Aorta (tissue), 5 donors: ENCODE measurements at regions not wholly inside any gene's neighbourhood (a gene's known extent, or its start where the extent isn't known, plus 50 kb on each side); places are given as distances from the start of the nearest gene placed in this dataset.
"Not testable (repeated sequence)": the region's sequence is repeated elsewhere in the genome, so short reads cannot be mapped to it uniquely, and the experiment has no call there.

Experiments
- ATAC-seq: fragments of 200-7000 bp; cut with Tn5 transposase; one replicate; pipeline ENCODE4 v1.9.1; 2022; ENCODE audit warnings: moderate library complexity; ENCODE audit not compliant: low FRiP score
- DNase-seq, 2 donors: peaks; one replicate each; pipeline ENCODE4 v3.0.0-alpha.2; 2020
- H3K27ac ChIP-seq, 2 donors: one replicate each; pipeline ENCODE4 v1.5.1; 2013; ENCODE audit warnings: low read length in 2 of 2, mild to moderate bottlenecking in 2 of 2, moderate library complexity in 2 of 2, control low read depth in 1 of 2, inconsistent platforms in 1 of 2, low read depth in 1 of 2
- H3K27me3 ChIP-seq, 2 donors: one replicate each; pipeline ENCODE4 v1.6.1; 2013; ENCODE audit warnings: control low read depth in 1 of 2, low read length in 1 of 2, mild to moderate bottlenecking in 1 of 2, moderate library complexity in 1 of 2; ENCODE audit not compliant: insufficient read depth in 2 of 2, control insufficient read depth in 1 of 2
- H3K36me3 ChIP-seq, 2 donors: one replicate each; pipeline ENCODE4 v1.6.1; 2013; ENCODE audit warnings: control low read depth in 1 of 2, low read length in 1 of 2, mild to moderate bottlenecking in 1 of 2; ENCODE audit not compliant: insufficient read depth in 2 of 2, control insufficient read depth in 1 of 2
- H3K4me1 ChIP-seq, 2 donors: one replicate each; pipeline ENCODE4 v1.6.1; 2013; ENCODE audit warnings: low read length in 2 of 2, control low read depth in 1 of 2, mild to moderate bottlenecking in 1 of 2, moderate library complexity in 1 of 2; ENCODE audit not compliant: insufficient read depth in 2 of 2, control insufficient read depth in 1 of 2
- H3K4me3 ChIP-seq, 2 donors: one replicate each; pipeline ENCODE4 v1.5.1; 2013; ENCODE audit warnings: low read length in 2 of 2, control low read depth in 1 of 2, mild to moderate bottlenecking in 1 of 2
- H3K9me3 ChIP-seq: one replicate; pipeline ENCODE4 v1.6.1; 2013; ENCODE audit warnings: mild to moderate bottlenecking, low read length; ENCODE audit not compliant: control insufficient read depth
- WGBS, 2 donors: extraction: QIAGEN DNeasy Blood & Tissue Kit; methylation state at CpG; one replicate each; pipeline ENCODE4 v1.1.7; 2013; 5-methylcytosine and 5-hydroxymethylcytosine counted together
- intact Hi-C, 2 donors: fragments of 100-400 bp; cut with DNase I; formaldehyde crosslinking; loops; one replicate each; pipeline versions ENCODE4 v1.14.2 to v1.15.0; 2022
- donor health status: healthy with polysubstance abuse.
- donor health status: Bipolar disorder and iron deficiency.
- donor health status: DM: no; HTN: no; CAD: no.
- donor health status: DM: no; HTN: no; CAD: no.
- donor health status: DM: yes; HTN: yes; CAD: no.

GRCh38 chr15:22572792-22573191, 114.1 kb downstream of the GOLGA6L22 start:
- ATAC-seq, H3K27ac ChIP-seq, DNase-seq, H3K4me3 ChIP-seq, H3K36me3 ChIP-seq, H3K4me1 ChIP-seq, H3K27me3 ChIP-seq, intact Hi-C loops, H3K9me3 ChIP-seq: not testable (repeated sequence)
- WGBS, 2 donors: 94 to 95% methylated on average over 15 to 17 of the region's 17 CpGs

GRCh38 chr15:22577828-22578227, 119.1 kb downstream of the GOLGA6L22 start:
- H3K4me1 ChIP-seq, intact Hi-C loops, ATAC-seq, H3K27me3 ChIP-seq, H3K4me3 ChIP-seq, H3K9me3 ChIP-seq, DNase-seq, H3K36me3 ChIP-seq, H3K27ac ChIP-seq: not testable (repeated sequence)
- whole genome bisulfite sequencing, 2 donors: 95% methylated on average over 1 of the region's 4 CpGs; no CpG with 5 or more reads in 1 of the 2 donors

- H3K4me1 ChIP-seq, DNase-seq, H3K4me3 ChIP-seq, H3K9me3 ChIP-seq, intact Hi-C loops, H3K36me3 ChIP-seq, H3K27ac ChIP-seq, ATAC-seq, H3K27me3 ChIP-seq: not testable (repeated sequence)
- WGBS, 2 donors: no CpG with 5 or more reads among the region's 2 CpGs
These were observed 120.5 kb downstream of the GOLGA6L22 start for GRCh38 chr15:22579213-22579612.

- H3K36me3 ChIP-seq, H3K27ac ChIP-seq, H3K4me3 ChIP-seq, DNase-seq, H3K9me3 ChIP-seq, intact Hi-C loops, H3K4me1 ChIP-seq, H3K27me3 ChIP-seq: not testable (repeated sequence)
- WGBS, 2 donors: 97% methylated on average over 10 to 11 of the region's 14 CpGs
- ATAC-seq: peak; percentile 44
These were observed 128.7 kb downstream of the GOLGA6L22 start for GRCh38 chr15:22587391-22587790.

GRCh38 chr15:22598552-22598951, 139.8 kb downstream of the GOLGA6L22 start:
- H3K4me1 ChIP-seq, H3K27me3 ChIP-seq, ATAC-seq, H3K4me3 ChIP-seq, H3K36me3 ChIP-seq, H3K9me3 ChIP-seq, intact Hi-C loops, H3K27ac ChIP-seq: not testable (repeated sequence)
- peak in 1 of 2 donors; percentile 25 for DNase-seq
- 95 to 96% methylated on average over 10 of the region's 14 CpGs for WGBS, 2 donors

GRCh38 chr15:22599526-22600320, 141.0 kb downstream of the GOLGA6L22 start:
- intact Hi-C loops, H3K4me3 ChIP-seq, H3K36me3 ChIP-seq, H3K9me3 ChIP-seq, H3K27ac ChIP-seq, ATAC-seq, H3K27me3 ChIP-seq, H3K4me1 ChIP-seq: not testable (repeated sequence)
- WGBS, 2 donors: 76 to 78% methylated on average over 30 of the region's 30 CpGs
- DNase-seq: peak in 1 of 2 donors; percentile 24

- H3K27me3 ChIP-seq, DNase-seq, H3K36me3 ChIP-seq, intact Hi-C loops, H3K4me1 ChIP-seq, H3K4me3 ChIP-seq, H3K27ac ChIP-seq, H3K9me3 ChIP-seq, ATAC-seq: not testable (repeated sequence)
- WGBS, 2 donors: 72 to 90% methylated on average over 6 to 9 of the region's 9 CpGs
These were observed 158.3 kb downstream of the GOLGA6L22 start for GRCh38 chr15:22616976-22617375.

- H3K4me1 ChIP-seq, H3K4me3 ChIP-seq, DNase-seq, ATAC-seq, H3K9me3 ChIP-seq, H3K27ac ChIP-seq, intact Hi-C loops, H3K27me3 ChIP-seq, H3K36me3 ChIP-seq: not testable (repeated sequence)
- 13 to 14% methylated on average over 2 to 3 of the region's 3 CpGs for WGBS, 2 donors
These were observed 154.7 kb upstream of the NIPA1 start for GRCh38 chr15:22631789-22632188.

- DNase-seq, H3K27ac ChIP-seq, intact Hi-C loops, H3K4me1 ChIP-seq, H3K27me3 ChIP-seq, ATAC-seq, H3K36me3 ChIP-seq, H3K4me3 ChIP-seq, H3K9me3 ChIP-seq: not testable (repeated sequence)
- 92 to 95% methylated on average over 2 of the region's 2 CpGs for WGBS, 2 donors
These were observed 146.5 kb upstream of the NIPA1 start for GRCh38 chr15:22639983-22640382.
